SK-N-SH treated with all-trans-retinoic acid at 6 μM for 48 hours (cell line): ENCODE measurements at regions not wholly inside any gene's neighbourhood (a gene's known extent, or its start where the extent isn't known, plus 50 kb on each side); places are given as distances from the start of the nearest gene placed in this dataset.

Source experiments
- ARNTL ChIP-seq: fragments of 450-650 bp; formaldehyde crosslinking; IDR thresholded peaks from 2 replicates; pipeline ENCODE4 v1.5.0; 2020; ENCODE audit warnings: low read depth, mild to moderate bottlenecking, moderate library complexity, borderline replicate concordance
- ESRRG ChIP-seq: fragments of 250-450 bp; sonication (Bioruptor Pico); IDR thresholded peaks from 2 replicates; pipeline ENCODE4 v1.6.1; 2021; ENCODE audit warnings: mild to moderate bottlenecking
- GLIS3 ChIP-seq: fragments of 250-450 bp; sonication (Bioruptor Pico); IDR thresholded peaks from 2 replicates; pipeline ENCODE4 v1.5.0; 2020; ENCODE audit warnings: mild to moderate bottlenecking, moderate library complexity
- OSR1 ChIP-seq: fragments of 250-450 bp; sonication (Bioruptor Pico); IDR thresholded peaks from 2 replicates; pipeline ENCODE4 v1.8.0; 2022; ENCODE audit warnings: moderate library complexity, mild to moderate bottlenecking, inconsistent platforms
- TOX ChIP-seq: fragments of 250-450 bp; sonication (Bioruptor Pico); IDR thresholded peaks from 2 replicates; pipeline ENCODE4 v1.8.0; 2021; ENCODE audit warnings: mild to moderate bottlenecking, moderate library complexity, borderline replicate concordance
- ZFP3 ChIP-seq: fragments of 250-450 bp; sonication (Bioruptor Pico); IDR thresholded peaks from 2 replicates; pipeline ENCODE4 v1.5.0; 2020; ENCODE audit warnings: mild to moderate bottlenecking, moderate library complexity
- ZNF70 ChIP-seq: fragments of 450-650 bp; formaldehyde crosslinking; IDR thresholded peaks from 2 replicates; pipeline ENCODE4 v1.5.0; 2020; ENCODE audit warnings: mild to moderate bottlenecking, moderate library complexity
- ZNF8 ChIP-seq: fragments of 450-650 bp; formaldehyde crosslinking; IDR thresholded peaks from 2 replicates; pipeline ENCODE4 v1.5.0; 2020; ENCODE audit warnings: mild to moderate bottlenecking, moderate library complexity
- TF ChIP-seq, protein P1 (sequence below): fragments of 250-450 bp; sonication (Bioruptor Pico); IDR thresholded peaks from 2 replicates; pipeline ENCODE4 v1.8.0; 2021; ENCODE audit warnings: low read depth, mild to moderate bottlenecking, moderate library complexity, borderline replicate concordance

DNA sequence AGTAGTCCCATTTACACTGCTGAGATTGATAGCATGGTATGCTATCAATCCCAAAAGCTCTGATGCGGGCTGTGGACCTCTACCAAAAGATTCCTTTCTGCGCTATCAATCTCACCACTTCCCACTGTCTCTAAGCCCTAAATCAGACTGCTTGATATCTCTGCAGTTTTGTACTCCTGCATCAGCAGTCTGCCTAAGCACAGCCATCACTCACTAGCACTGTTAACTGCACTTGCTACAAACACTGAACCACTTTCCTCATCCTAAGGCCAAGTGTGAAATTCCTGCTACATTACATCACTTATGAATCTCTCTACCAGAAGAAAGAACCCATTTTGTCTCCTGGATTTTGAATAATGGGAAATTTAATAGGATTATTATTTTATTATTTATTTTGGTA lies 237.0 kb downstream of the HNMT start:
- no peak for TF ChIP-seq ESRRG (CRISPR knock-in tag)
- TF ChIP-seq ZNF70 (CRISPR knock-in tag): no peak
- no peak for TF ChIP-seq ARNTL (CRISPR knock-in tag)
- TF ChIP-seq, protein P1, sequence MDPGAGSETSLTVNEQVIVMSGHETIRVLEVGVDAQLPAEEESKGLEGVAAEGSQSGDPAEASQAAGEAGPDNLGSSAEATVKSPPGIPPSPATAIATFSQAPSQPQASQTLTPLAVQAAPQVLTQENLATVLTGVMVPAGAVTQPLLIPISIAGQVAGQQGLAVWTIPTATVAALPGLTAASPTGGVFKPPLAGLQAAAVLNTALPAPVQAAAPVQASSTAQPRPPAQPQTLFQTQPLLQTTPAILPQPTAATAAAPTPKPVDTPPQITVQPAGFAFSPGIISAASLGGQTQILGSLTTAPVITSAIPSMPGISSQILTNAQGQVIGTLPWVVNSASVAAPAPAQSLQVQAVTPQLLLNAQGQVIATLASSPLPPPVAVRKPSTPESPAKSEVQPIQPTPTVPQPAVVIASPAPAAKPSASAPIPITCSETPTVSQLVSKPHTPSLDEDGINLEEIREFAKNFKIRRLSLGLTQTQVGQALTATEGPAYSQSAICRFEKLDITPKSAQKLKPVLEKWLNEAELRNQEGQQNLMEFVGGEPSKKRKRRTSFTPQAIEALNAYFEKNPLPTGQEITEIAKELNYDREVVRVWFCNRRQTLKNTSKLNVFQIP (CRISPR knock-in tag): no peak
- TF ChIP-seq ZFP3 (CRISPR knock-in tag): no peak
- TF ChIP-seq TOX (CRISPR knock-in tag): no peak
- no peak for TF ChIP-seq GLIS3 (CRISPR knock-in tag)
- no peak for TF ChIP-seq ZNF8 (CRISPR knock-in tag)
- no peak for TF ChIP-seq OSR1 (CRISPR knock-in tag)
